NT2/D1 (cell line): ENCODE measurements at regions not wholly inside any gene's neighbourhood (a gene's known extent, or its start where the extent isn't known, plus 50 kb on each side); places are given as distances from the start of the nearest gene placed in this dataset.

Experiments
- YY1 ChIP-seq: IDR thresholded peaks from 2 replicates; pipeline ENCODE4 v1.6.1; 2011; ENCODE audit not compliant: insufficient read length, insufficient read depth
- ZNF274 ChIP-seq: IDR thresholded peaks from 2 replicates; pipeline ENCODE4 v1.6.1; 2011; ENCODE audit warnings: mild to moderate bottlenecking, low read depth, low read length

- TF ChIP-seq ZNF274 (no peak), YY1 (no peak)
Measured at GRCh38 chr1:198444792-198445191, 95.7 kb downstream of the ATP6V1G3 start.
